NT2/D1 (cell line): ENCODE measurements at regions not wholly inside any gene's neighbourhood (a gene's known extent, or its start where the extent isn't known, plus 50 kb on each side); places are given as distances from the start of the nearest gene placed in this dataset.

Experiments
- DNase-seq: peaks from one replicate; pipeline ENCODE4 v3.0.0-alpha.2; 2011; ENCODE audit warnings: low read depth, low spot score
- H3K27me3 ChIP-seq: 2 replicates; pipeline ENCODE4 v1.6.0; 2011; ENCODE audit warnings: mild to moderate bottlenecking; ENCODE audit not compliant: insufficient read length, insufficient read depth
- H3K36me3 ChIP-seq: 2 replicates; pipeline ENCODE4 v1.6.1; 2011; ENCODE audit warnings: mild to moderate bottlenecking, low read length, mixed read lengths; ENCODE audit not compliant: insufficient read depth, insufficient read length
- H3K4me1 ChIP-seq: 2 replicates; pipeline ENCODE4 v1.5.1; 2011; ENCODE audit not compliant: insufficient read depth, insufficient read length
- H3K4me3 ChIP-seq: 2 replicates; pipeline ENCODE4 v1.5.1; 2011; ENCODE audit warnings: low read depth; ENCODE audit not compliant: insufficient read length
- H3K9ac ChIP-seq: 2 replicates; pipeline ENCODE4 v1.6.0; 2011; ENCODE audit warnings: low read depth; ENCODE audit not compliant: insufficient read length
- H3K9me3 ChIP-seq: 2 replicates; pipeline ENCODE4 v1.5.1; 2011; ENCODE audit warnings: mild to moderate bottlenecking, low read length; ENCODE audit not compliant: insufficient read depth
- SUZ12 ChIP-seq: IDR thresholded peaks from 2 replicates; pipeline ENCODE4 v1.6.1; 2011; ENCODE audit not compliant: insufficient read length, insufficient read depth; ENCODE audit errors: extremely low read depth
- YY1 ChIP-seq: IDR thresholded peaks from 2 replicates; pipeline ENCODE4 v1.6.1; 2011; ENCODE audit not compliant: insufficient read length, insufficient read depth
- ZNF274 ChIP-seq: IDR thresholded peaks from 2 replicates; pipeline ENCODE4 v1.6.1; 2011; ENCODE audit warnings: mild to moderate bottlenecking, low read depth, low read length

DNA sequence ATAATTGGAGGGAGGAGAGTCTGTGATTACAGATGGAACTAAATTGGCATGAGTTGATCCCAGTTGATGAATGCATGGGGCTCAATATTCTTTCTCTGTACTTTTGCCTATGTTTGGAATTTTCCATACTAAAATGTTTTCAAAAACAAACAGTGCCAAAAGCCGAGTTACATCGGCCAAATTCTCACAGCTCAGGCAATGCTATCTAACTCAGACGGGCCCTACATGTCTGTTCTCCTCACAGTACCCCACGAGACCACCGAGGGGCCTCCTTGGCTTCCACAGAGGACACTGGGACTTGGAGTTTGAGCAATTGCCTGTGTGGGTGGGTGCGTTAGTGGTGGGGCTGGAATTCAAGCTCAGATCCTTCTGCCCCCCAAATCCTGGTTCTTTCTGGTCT is 413.2 kb downstream of the CDH26 start:
- H3K27me3 ChIP-seq: peaks cover 8% of the 10 kb centered on the region
- no peaks in the 10 kb centered on the region for H3K4me1 ChIP-seq
- H3K4me3 ChIP-seq: no peak overlapping the region
- H3K9me3 ChIP-seq: peaks cover 6% of the 10 kb centered on the region; the same call in 1 of the 2 replicates
- no peaks in the 10 kb centered on the region for H3K36me3 ChIP-seq
- no peak overlapping the region for H3K9ac ChIP-seq
- no peak for DNase-seq
- no peak for TF ChIP-seq YY1
- TF ChIP-seq ZNF274: no peak
- TF ChIP-seq SUZ12: no peak

- Histone ChIP-seq H3K36me3 (no peaks in the 10 kb centered on the region), H3K27me3 (peaks cover 9% of the 10 kb centered on the region), H3K4me3 (no peak overlapping the region), H3K9ac (no peak overlapping the region), H3K4me1 (no peaks in the 10 kb centered on the region), H3K9me3 (peaks cover 6% of the 10 kb centered on the region; the same call in 1 of the 2 replicates)
- TF ChIP-seq SUZ12 (no peak), ZNF274 (no peak), YY1 (no peak)
- DNase-seq: no peak
Observed at GRCh38 chr20:60372275-60372674, 414.1 kb downstream of the CDH26 start.

DNA sequence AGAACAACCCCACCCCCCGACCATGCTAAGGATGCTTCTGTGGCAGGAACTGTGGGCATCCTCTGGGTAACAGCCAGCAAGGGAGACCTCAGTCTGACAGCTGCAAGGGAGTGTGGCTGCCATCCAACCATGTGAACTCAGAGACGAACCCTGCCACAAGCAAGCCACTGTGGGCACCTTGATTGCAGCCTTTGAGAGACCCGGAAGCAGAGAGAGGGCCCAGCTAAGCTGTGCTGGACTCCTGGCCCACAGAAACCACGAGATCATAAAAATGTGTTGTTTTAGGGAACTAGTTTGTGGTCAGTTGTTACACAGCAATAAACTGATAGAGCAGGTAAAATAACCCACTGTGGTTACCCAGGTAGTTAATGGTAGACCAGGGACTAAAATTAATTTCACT is 414.6 kb downstream of the CDH26 start:
- peaks cover 6% of the 10 kb centered on the region; the same call in 1 of the 2 replicates for H3K9me3 ChIP-seq
- H3K4me1 ChIP-seq: no peaks in the 10 kb centered on the region
- H3K4me3 ChIP-seq: no peak overlapping the region
- H3K9ac ChIP-seq: no peak overlapping the region
- H3K27me3 ChIP-seq: peaks cover 14% of the 10 kb centered on the region
- no peaks in the 10 kb centered on the region for H3K36me3 ChIP-seq
- TF ChIP-seq ZNF274: no peak
- TF ChIP-seq YY1: no peak
- no peak for TF ChIP-seq SUZ12
- no peak for DNase-seq

GRCh38 chr20:60378620-60379019 is 420.4 kb downstream of the CDH26 start:
- no peak for TF ChIP-seq YY1
- no peak for TF ChIP-seq SUZ12
- no peak for TF ChIP-seq ZNF274
- Histone ChIP-seq H3K27me3 (peaks cover 15% of the 10 kb centered on the region), H3K4me1 (no peaks in the 10 kb centered on the region)

GRCh38 chr20:60381643-60382400 is 423.6 kb downstream of the CDH26 start:
- H3K9ac ChIP-seq: no peak overlapping the region
- H3K9me3 ChIP-seq: no peaks in the 10 kb centered on the region
- no peaks in the 10 kb centered on the region for H3K4me1 ChIP-seq

More at GRCh38 chr20:60378620-60379019, 420.4 kb downstream of the CDH26 start:
- no peak for DNase-seq
- H3K4me3 ChIP-seq: no peak overlapping the region
- no peaks in the 10 kb centered on the region for H3K9me3 ChIP-seq
- no peak overlapping the region for H3K9ac ChIP-seq
- no peaks in the 10 kb centered on the region for H3K36me3 ChIP-seq

DNA sequence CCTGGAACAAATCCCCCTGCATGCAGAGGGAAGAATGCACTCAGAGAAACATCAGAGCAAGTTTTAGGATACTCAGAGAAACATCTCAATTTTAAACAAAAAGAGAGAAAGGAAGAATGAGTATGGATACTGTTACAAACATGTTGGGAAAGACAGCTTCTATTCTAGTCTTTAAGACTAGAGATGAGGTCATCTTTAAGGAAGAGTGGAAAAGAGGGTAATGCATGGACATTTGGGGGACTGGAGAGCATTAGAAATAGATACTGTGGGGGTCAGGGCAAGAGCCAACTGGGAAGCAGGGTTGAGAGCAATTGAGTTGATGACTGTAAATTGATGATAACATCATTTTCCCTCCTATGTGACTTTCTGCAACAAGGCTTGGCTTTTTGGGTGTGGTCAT is 431.2 kb downstream of the CDH26 start:
- TF ChIP-seq YY1: no peak
- Histone ChIP-seq H3K9ac (no peak overlapping the region), H3K4me3 (no peak overlapping the region), H3K36me3 (no peaks in the 10 kb centered on the region), H3K9me3 (no peaks in the 10 kb centered on the region), H3K4me1 (no peaks in the 10 kb centered on the region), H3K27me3 (peaks cover 50% of the 10 kb centered on the region)
- DNase-seq: no peak

More at GRCh38 chr20:60381643-60382400, 423.6 kb downstream of the CDH26 start:
- TF ChIP-seq SUZ12 (no peak), ZNF274 (no peak), YY1 (no peak)
- no peak overlapping the region for H3K4me3 ChIP-seq
- no peaks in the 10 kb centered on the region for H3K36me3 ChIP-seq
- no peak for DNase-seq
- peaks cover 15% of the 10 kb centered on the region for H3K27me3 ChIP-seq

DNA sequence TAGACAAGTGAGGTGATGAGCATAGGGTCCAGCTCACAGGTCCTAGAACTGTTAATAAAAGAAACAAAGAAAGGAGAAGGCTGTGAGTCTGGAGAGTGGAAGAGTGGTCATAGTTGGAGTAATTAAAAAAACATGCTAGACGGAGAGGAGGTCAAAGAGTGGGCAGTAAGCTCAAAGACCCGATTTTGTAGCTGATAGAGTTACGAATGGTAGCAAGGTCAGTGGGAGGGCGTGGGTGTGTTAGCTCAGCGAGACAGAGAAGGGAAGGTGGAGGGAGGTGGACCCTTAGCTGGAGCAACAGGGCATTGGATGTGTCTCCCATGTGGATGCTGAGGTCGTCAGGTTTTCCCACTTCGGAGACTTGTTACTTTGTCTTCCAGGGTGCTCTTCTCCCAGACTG is 431.7 kb downstream of the CDH26 start:
- Histone ChIP-seq H3K9me3 (no peaks in the 10 kb centered on the region), H3K9ac (no peak overlapping the region), H3K27me3 (peaks cover 54% of the 10 kb centered on the region), H3K4me1 (no peaks in the 10 kb centered on the region), H3K36me3 (no peaks in the 10 kb centered on the region), H3K4me3 (no peak overlapping the region)
- DNase-seq: no peak
- TF ChIP-seq SUZ12 (no peak), YY1 (no peak)
